IPS DF 6.9 (cell line): ENCODE measurements at regions not wholly inside any gene's neighbourhood (a gene's known extent, or its start where the extent isn't known, plus 50 kb on each side); places are given as distances from the start of the nearest gene placed in this dataset.
"Not testable (repeated sequence)": the region's sequence is repeated elsewhere in the genome, so short reads cannot be mapped to it uniquely, and the experiment has no call there.

ENCODE experiments used
- DNase-seq: peaks from one replicate; pipeline ENCODE4 v3.0.0-alpha.2; 2013; ENCODE audit warnings: low read depth, low spot score
- H3K27ac ChIP-seq: one replicate; pipeline ENCODE4 v1.5.1; 2013; ENCODE audit warnings: low read length, control low read depth
- H3K27me3 ChIP-seq: 2 replicates; pipeline ENCODE4 v1.6.1; 2013; ENCODE audit warnings: mild to moderate bottlenecking, low read length; ENCODE audit not compliant: control insufficient read depth, insufficient read depth
- H3K36me3 ChIP-seq: 2 replicates; pipeline ENCODE4 v1.6.1; 2013; ENCODE audit warnings: low read length; ENCODE audit not compliant: control insufficient read depth, insufficient read depth
- H3K4me1 ChIP-seq: 2 replicates; pipeline ENCODE4 v1.6.1; 2013; ENCODE audit warnings: low read length; ENCODE audit not compliant: control insufficient read depth, insufficient read depth
- H3K4me3 ChIP-seq: 2 replicates; pipeline ENCODE4 v1.5.1; 2013; ENCODE audit warnings: mild to moderate bottlenecking, low read length
- H3K9me3 ChIP-seq: 2 replicates; pipeline ENCODE4 v1.6.1; 2013; ENCODE audit warnings: low read length, inconsistent platforms; ENCODE audit not compliant: control insufficient read depth, insufficient read depth
- WGBS: extraction: QIAGEN DNeasy Blood & Tissue Kit; methylation state at CpG from one replicate; pipeline ENCODE4 v1.1.7; 2013; ENCODE audit warnings: mixed read lengths, missing lambda C conversion rate; ENCODE audit not compliant: insufficient read length, insufficient coverage; 5-methylcytosine and 5-hydroxymethylcytosine counted together

GRCh38 chr5:23412515-23412914 is 94.9 kb upstream of the PRDM9 start:
- Histone ChIP-seq H3K36me3 (no peaks in the 10 kb centered on the region), H3K27me3 (no peaks in the 10 kb centered on the region), H3K4me3 (no peak overlapping the region), H3K4me1 (no peaks in the 10 kb centered on the region), H3K9me3 (no peaks in the 10 kb centered on the region), H3K27ac (no peak overlapping the region)
- 100% methylated on average over 2 of the region's 3 CpGs for WGBS
- DNase-seq, result no peak

GRCh38 chr5:23411994-23412393 is 95.4 kb upstream of the PRDM9 start:
- no peak overlapping the region for H3K27ac ChIP-seq

GRCh38 chr5:23411200-23411599 is 96.2 kb upstream of the PRDM9 start:
- Histone ChIP-seq H3K36me3 (no peaks in the 10 kb centered on the region), H3K27ac (no peak overlapping the region), H3K4me1 (no peaks in the 10 kb centered on the region), H3K27me3 (no peaks in the 10 kb centered on the region), H3K9me3 (no peaks in the 10 kb centered on the region), H3K4me3 (no peak overlapping the region)
- no peak for DNase-seq
- WGBS, result no CpG with 5 or more reads among the region's 17 CpGs

More at GRCh38 chr5:23411994-23412393, 95.4 kb upstream of the PRDM9 start:
- no CpG with 5 or more reads among the region's 2 CpGs for WGBS
- H3K4me3 ChIP-seq, result no peak overlapping the region
- H3K4me1 ChIP-seq, result no peaks in the 10 kb centered on the region
- H3K27me3 ChIP-seq, result no peaks in the 10 kb centered on the region
- H3K9me3 ChIP-seq, result no peaks in the 10 kb centered on the region
- DNase-seq, result no peak
- no peaks in the 10 kb centered on the region for H3K36me3 ChIP-seq

GRCh38 chr5:23410775-23411174 is 96.6 kb upstream of the PRDM9 start:
- H3K4me3 ChIP-seq, H3K27ac ChIP-seq, H3K4me1 ChIP-seq, H3K36me3 ChIP-seq, H3K27me3 ChIP-seq, DNase-seq, H3K9me3 ChIP-seq: not testable (repeated sequence)
- no CpG with 5 or more reads among the region's 5 CpGs for WGBS

- H3K27ac ChIP-seq, result no peak overlapping the region
- no peak for DNase-seq
- no peaks in the 10 kb centered on the region for H3K27me3 ChIP-seq
- H3K9me3 ChIP-seq, result no peaks in the 10 kb centered on the region
- no peaks in the 10 kb centered on the region for H3K4me1 ChIP-seq
- no peaks in the 10 kb centered on the region for H3K36me3 ChIP-seq
- no CpG with 5 or more reads among the region's 3 CpGs for WGBS
- H3K4me3 ChIP-seq, result no peak overlapping the region
Observed at GRCh38 chr5:23405316-23406068, 101.9 kb upstream of the PRDM9 start.

GRCh38 chr5:23402585-23402984 is 104.8 kb upstream of the PRDM9 start:
- DNase-seq, result no peak
- WGBS, result no CpG with 5 or more reads among the region's 3 CpGs
- no peak overlapping the region for H3K27ac ChIP-seq
- H3K36me3 ChIP-seq, result no peaks in the 10 kb centered on the region
- H3K9me3 ChIP-seq, result no peaks in the 10 kb centered on the region
- no peaks in the 10 kb centered on the region for H3K4me1 ChIP-seq
- H3K4me3 ChIP-seq, result no peak overlapping the region
- no peaks in the 10 kb centered on the region for H3K27me3 ChIP-seq

GRCh38 chr5:23400951-23401350 is 106.5 kb upstream of the PRDM9 start:
- H3K4me1 ChIP-seq, result no peaks in the 10 kb centered on the region
- no peak overlapping the region for H3K27ac ChIP-seq
- no peaks in the 10 kb centered on the region for H3K27me3 ChIP-seq
- no CpG with 5 or more reads among the region's 5 CpGs for WGBS
- no peak overlapping the region for H3K4me3 ChIP-seq
- DNase-seq, result no peak
- no peaks in the 10 kb centered on the region for H3K9me3 ChIP-seq
- H3K36me3 ChIP-seq, result no peaks in the 10 kb centered on the region

GRCh38 chr5:23396346-23396745 is 111.1 kb upstream of the PRDM9 start:
- no peak for DNase-seq
- WGBS, result no CpG with 5 or more reads among the region's 2 CpGs
- Histone ChIP-seq H3K27me3 (no peaks in the 10 kb centered on the region), H3K36me3 (no peaks in the 10 kb centered on the region), H3K9me3 (no peaks in the 10 kb centered on the region), H3K4me3 (no peak overlapping the region), H3K27ac (no peak overlapping the region), H3K4me1 (no peaks in the 10 kb centered on the region)

- Histone ChIP-seq H3K27ac (no peak overlapping the region), H3K36me3 (no peaks in the 10 kb centered on the region), H3K4me1 (no peaks in the 10 kb centered on the region; the same call in 1 of the 2 replicates), H3K4me3 (no peak overlapping the region), H3K9me3 (no peaks in the 10 kb centered on the region), H3K27me3 (no peaks in the 10 kb centered on the region)
- DNase-seq, result no peak
- no CpG with 5 or more reads among the region's 4 CpGs for WGBS
Observed at GRCh38 chr5:23389291-23390101, 117.9 kb upstream of the PRDM9 start.

- Histone ChIP-seq H3K27me3 (no peaks in the 10 kb centered on the region), H3K27ac (no peak overlapping the region), H3K4me1 (no peaks in the 10 kb centered on the region; the same call in 1 of the 2 replicates), H3K4me3 (no peak overlapping the region), H3K9me3 (no peaks in the 10 kb centered on the region; the same call in 1 of the 2 replicates), H3K36me3 (no peaks in the 10 kb centered on the region)
- WGBS, result no CpG with 5 or more reads among the region's 1 CpG
- DNase-seq, result no peak
Observed at GRCh38 chr5:23385036-23385435, 122.4 kb upstream of the PRDM9 start.
